KMS-11 (cell line): ENCODE measurements at regions not wholly inside any gene's neighbourhood (a gene's known extent, or its start where the extent isn't known, plus 50 kb on each side); places are given as distances from the start of the nearest gene placed in this dataset.

Source experiments
- H2AFZ ChIP-seq: fragments of 200-600 bp; sonication (generic); 2 replicates; pipeline ENCODE4 v1.6.1; 2016; ENCODE audit warnings: antibody characterized with exemption, mixed run types, low read depth
- H3K27ac ChIP-seq: fragments of 200-600 bp; sonication (generic); 2 replicates; pipeline ENCODE4 v1.6.1; 2016; ENCODE audit warnings: mild to moderate bottlenecking, mixed run types
- H3K27me3 ChIP-seq: fragments of 200-600 bp; sonication (generic); 2 replicates; pipeline ENCODE4 v1.6.1; 2017; ENCODE audit warnings: mild to moderate bottlenecking, low read depth, mixed run types, moderate library complexity; ENCODE audit not compliant: insufficient read depth
- H3K36me3 ChIP-seq: fragments of 200-600 bp; sonication (generic); 2 replicates; pipeline ENCODE4 v1.6.1; 2017; ENCODE audit warnings: mild to moderate bottlenecking, mixed run types; ENCODE audit not compliant: insufficient read depth
- H3K4me1 ChIP-seq: fragments of 200-600 bp; sonication (generic); 2 replicates; pipeline ENCODE4 v1.6.1; 2016; ENCODE audit warnings: mild to moderate bottlenecking, low read depth, mixed run types; ENCODE audit not compliant: poor library complexity, severe bottlenecking
- H3K4me2 ChIP-seq: fragments of 200-600 bp; sonication (generic); 2 replicates; pipeline ENCODE4 v1.7.0; 2016; ENCODE audit warnings: mild to moderate bottlenecking, mixed run types
- H3K4me3 ChIP-seq: fragments of 200-600 bp; sonication (generic); IDR thresholded peaks from 2 replicates; pipeline ENCODE4 v1.6.1; 2017; ENCODE audit warnings: low read depth, low read length, mixed read lengths; ENCODE audit not compliant: insufficient read depth
- H3K79me2 ChIP-seq: fragments of 200-600 bp; sonication (generic); 2 replicates; pipeline ENCODE4 v1.6.1; 2016; ENCODE audit warnings: low read depth, mixed run types; ENCODE audit not compliant: insufficient read depth
- H3K9ac ChIP-seq: fragments of 200-600 bp; sonication (generic); 2 replicates; pipeline ENCODE4 v1.6.1; 2016; ENCODE audit warnings: mild to moderate bottlenecking, mixed run types
- H4K20me1 ChIP-seq: fragments of 200-600 bp; sonication (generic); 2 replicates; pipeline ENCODE4 v1.6.1; 2016; ENCODE audit warnings: mild to moderate bottlenecking, mixed run types; ENCODE audit not compliant: insufficient read depth
- TF ChIP-seq, protein P1 (sequence below): fragments of 200-600 bp; sonication (generic); conservative IDR thresholded peaks from 2 replicates; pipeline ENCODE4 v1.6.1; 2017; ENCODE audit warnings: low read depth, mild to moderate bottlenecking, antibody characterized with exemption, low read length, moderate library complexity, mixed read lengths

GRCh38 chr10:30210296-30210695 lies 138.8 kb downstream of the MTPAP start:
- Histone ChIP-seq H2AFZ (no peak overlapping the region), H3K27ac (no peak overlapping the region), H3K4me2 (no peak overlapping the region), H4K20me1 (no peaks in the 10 kb centered on the region), H3K36me3 (no peaks in the 10 kb centered on the region), H3K27me3 (no peaks in the 10 kb centered on the region), H3K4me1 (no peaks in the 10 kb centered on the region), H3K9ac (no peak overlapping the region), H3K79me2 (no peaks in the 10 kb centered on the region), H3K4me3 (no peak overlapping the region)
- TF ChIP-seq, protein P1, sequence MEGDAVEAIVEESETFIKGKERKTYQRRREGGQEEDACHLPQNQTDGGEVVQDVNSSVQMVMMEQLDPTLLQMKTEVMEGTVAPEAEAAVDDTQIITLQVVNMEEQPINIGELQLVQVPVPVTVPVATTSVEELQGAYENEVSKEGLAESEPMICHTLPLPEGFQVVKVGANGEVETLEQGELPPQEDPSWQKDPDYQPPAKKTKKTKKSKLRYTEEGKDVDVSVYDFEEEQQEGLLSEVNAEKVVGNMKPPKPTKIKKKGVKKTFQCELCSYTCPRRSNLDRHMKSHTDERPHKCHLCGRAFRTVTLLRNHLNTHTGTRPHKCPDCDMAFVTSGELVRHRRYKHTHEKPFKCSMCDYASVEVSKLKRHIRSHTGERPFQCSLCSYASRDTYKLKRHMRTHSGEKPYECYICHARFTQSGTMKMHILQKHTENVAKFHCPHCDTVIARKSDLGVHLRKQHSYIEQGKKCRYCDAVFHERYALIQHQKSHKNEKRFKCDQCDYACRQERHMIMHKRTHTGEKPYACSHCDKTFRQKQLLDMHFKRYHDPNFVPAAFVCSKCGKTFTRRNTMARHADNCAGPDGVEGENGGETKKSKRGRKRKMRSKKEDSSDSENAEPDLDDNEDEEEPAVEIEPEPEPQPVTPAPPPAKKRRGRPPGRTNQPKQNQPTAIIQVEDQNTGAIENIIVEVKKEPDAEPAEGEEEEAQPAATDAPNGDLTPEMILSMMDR, result no peak

GRCh38 chr10:30208330-30208729 lies 140.7 kb downstream of the MTPAP start:
- Histone ChIP-seq H3K4me3 (no peak overlapping the region), H3K4me1 (no peaks in the 10 kb centered on the region), H4K20me1 (no peaks in the 10 kb centered on the region), H3K36me3 (no peaks in the 10 kb centered on the region), H3K27me3 (no peaks in the 10 kb centered on the region), H2AFZ (no peak overlapping the region), H3K4me2 (no peak overlapping the region), H3K79me2 (no peaks in the 10 kb centered on the region), H3K27ac (no peak overlapping the region), H3K9ac (no peak overlapping the region)
- TF ChIP-seq, protein P1, result no peak

- Histone ChIP-seq H3K27ac (no peak overlapping the region), H3K36me3 (no peaks in the 10 kb centered on the region)
- TF ChIP-seq, protein P1, result no peak
Observed at GRCh38 chr10:30207485-30208052, 141.5 kb downstream of the MTPAP start.

GRCh38 chr10:30200017-30200415 lies 140.6 kb upstream of the JCAD start:
- Histone ChIP-seq H3K9ac (no peak overlapping the region), H3K4me1 (no peaks in the 10 kb centered on the region), H4K20me1 (no peaks in the 10 kb centered on the region), H3K4me3 (no peak overlapping the region), H3K79me2 (no peaks in the 10 kb centered on the region), H2AFZ (no peak overlapping the region), H3K27me3 (no peaks in the 10 kb centered on the region), H3K4me2 (no peak overlapping the region), H3K36me3 (no peaks in the 10 kb centered on the region), H3K27ac (no peak overlapping the region)
- TF ChIP-seq, protein P1, result no peak

More at GRCh38 chr10:30207485-30208052, 141.5 kb downstream of the MTPAP start:
- Histone ChIP-seq H4K20me1 (no peaks in the 10 kb centered on the region), H3K4me2 (no peak overlapping the region), H3K9ac (no peak overlapping the region), H3K27me3 (no peaks in the 10 kb centered on the region), H3K79me2 (no peaks in the 10 kb centered on the region), H3K4me1 (no peaks in the 10 kb centered on the region), H2AFZ (no peak overlapping the region), H3K4me3 (no peak overlapping the region)
